ENCODE measurements at regions not wholly inside any gene's neighbourhood (a gene's known extent, or its start where the extent isn't known, plus 50 kb on each side); places are given as distances from the start of the nearest gene placed in this dataset.

DNA sequence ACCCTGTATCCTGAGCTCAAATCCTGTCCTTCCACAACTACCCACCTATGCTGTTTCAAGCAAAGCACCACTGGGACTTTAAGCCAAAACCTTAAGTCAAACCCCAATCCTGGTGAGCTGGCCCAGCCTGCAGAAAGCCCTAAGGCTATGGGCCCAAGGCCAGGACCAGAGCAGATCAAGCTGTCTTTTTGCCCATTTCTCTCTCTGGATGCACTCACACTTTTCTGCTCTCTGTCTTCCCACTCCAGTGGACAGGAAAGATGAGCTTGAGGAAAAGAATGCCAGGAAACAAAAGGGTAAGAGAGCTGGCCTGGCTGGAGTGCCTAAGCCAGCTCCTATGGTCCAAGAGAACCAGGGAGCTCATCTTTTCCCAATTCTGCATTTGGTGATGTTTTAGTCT is 284.3 kb upstream of the ISX start:
- Histone ChIP-seq H3K27me3 (ENCODE audit: control insufficient read depth in 2 of 2, insufficient read depth in 2 of 2, low read length in 2 of 2) (no peaks in the 10 kb centered on the region), H3K36me3 (ENCODE audit: control insufficient read depth in 2 of 2, insufficient read depth in 2 of 2, low read length in 2 of 2) (no peaks in the 10 kb centered on the region), H3K27ac (ENCODE audit: low read depth in 2 of 2, low read length in 2 of 2) (no peak overlapping the region), H3K9ac (ENCODE audit: low read depth in 1 of 2, low read length in 2 of 2) (no peak overlapping the region), H3K4me3 (ENCODE audit: low read length in 2 of 2) (no peak overlapping the region), H3K9me3 (ENCODE audit: control insufficient read depth in 2 of 2, low read length in 2 of 2) (no peaks in the 10 kb centered on the region), H3K4me1 (ENCODE audit: control insufficient read depth in 2 of 2, insufficient read depth in 2 of 2, low read length in 2 of 2) (no peaks in the 10 kb centered on the region)

DNA sequence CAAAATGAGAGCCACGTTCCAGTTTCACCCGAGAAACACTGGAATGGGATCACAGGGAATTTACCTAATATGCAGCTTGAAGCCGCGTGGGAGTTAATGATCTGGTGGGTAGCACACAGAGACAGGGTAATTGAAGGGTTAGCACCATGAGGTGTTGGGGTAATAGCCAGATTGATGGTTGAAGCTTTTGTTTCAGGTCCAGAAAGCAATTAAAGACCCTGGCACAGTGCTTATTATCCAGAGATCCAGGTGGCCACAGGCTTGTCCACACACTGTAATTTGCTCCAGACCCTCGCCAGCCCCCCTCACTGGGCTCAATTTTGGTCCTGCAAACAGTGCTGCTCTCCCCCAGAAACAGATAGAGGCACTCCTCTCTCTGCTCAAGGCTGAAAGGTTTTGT is 282.5 kb upstream of the ISX start:
- no peak overlapping the region for H3K27ac ChIP-seq (ENCODE audit: low read depth in 2 of 2, low read length in 2 of 2)
- no peak overlapping the region for H3K4me3 ChIP-seq (ENCODE audit: low read length in 2 of 2)
- H3K9ac ChIP-seq (ENCODE audit: low read depth in 1 of 2, low read length in 2 of 2) = no peak overlapping the region
- no peaks in the 10 kb centered on the region for H3K27me3 ChIP-seq (ENCODE audit: control insufficient read depth in 2 of 2, insufficient read depth in 2 of 2, low read length in 2 of 2)
- no peaks in the 10 kb centered on the region for H3K36me3 ChIP-seq (ENCODE audit: control insufficient read depth in 2 of 2, insufficient read depth in 2 of 2, low read length in 2 of 2)
- no peaks in the 10 kb centered on the region for H3K9me3 ChIP-seq (ENCODE audit: control insufficient read depth in 2 of 2, low read length in 2 of 2)
- no peaks in the 10 kb centered on the region for H3K4me1 ChIP-seq (ENCODE audit: control insufficient read depth in 2 of 2, insufficient read depth in 2 of 2, low read length in 2 of 2)

DNA sequence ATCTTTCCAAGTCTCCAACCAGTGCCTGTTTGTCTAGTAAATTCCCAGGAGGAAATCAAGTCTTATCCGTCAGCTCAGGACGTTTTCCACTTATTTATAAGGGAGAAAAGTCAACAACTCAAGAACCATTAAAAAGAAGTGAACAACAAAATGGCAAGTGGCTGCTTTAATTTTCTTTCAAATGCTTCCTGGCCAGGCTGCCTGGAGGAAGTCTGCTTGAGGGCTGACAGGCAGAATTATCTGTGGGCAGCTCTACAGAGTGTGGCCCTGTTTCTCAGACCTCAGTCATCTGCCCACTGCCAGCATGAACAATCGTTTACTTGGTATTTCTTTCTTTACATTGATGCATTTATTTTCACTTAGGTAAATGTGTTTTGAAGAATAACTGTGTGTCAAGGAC is 281.9 kb upstream of the ISX start:
- Histone ChIP-seq H3K9ac (ENCODE audit: low read depth in 1 of 2, low read length in 2 of 2) (no peak overlapping the region), H3K27ac (ENCODE audit: low read depth in 2 of 2, low read length in 2 of 2) (no peak overlapping the region), H3K9me3 (ENCODE audit: control insufficient read depth in 2 of 2, low read length in 2 of 2) (no peaks in the 10 kb centered on the region), H3K27me3 (ENCODE audit: control insufficient read depth in 2 of 2, insufficient read depth in 2 of 2, low read length in 2 of 2) (no peaks in the 10 kb centered on the region), H3K4me1 (ENCODE audit: control insufficient read depth in 2 of 2, insufficient read depth in 2 of 2, low read length in 2 of 2) (no peaks in the 10 kb centered on the region), H3K4me3 (ENCODE audit: low read length in 2 of 2) (no peak overlapping the region), H3K36me3 (ENCODE audit: control insufficient read depth in 2 of 2, insufficient read depth in 2 of 2, low read length in 2 of 2) (no peaks in the 10 kb centered on the region)

GRCh38 chr22:34797826-34798225 is 268.1 kb upstream of the ISX start:
- H3K4me3 ChIP-seq (ENCODE audit: low read length in 2 of 2) = no peak overlapping the region
- no peak overlapping the region for H3K9ac ChIP-seq (ENCODE audit: low read depth in 1 of 2, low read length in 2 of 2)
- no peaks in the 10 kb centered on the region for H3K27me3 ChIP-seq (ENCODE audit: control insufficient read depth in 2 of 2, insufficient read depth in 2 of 2, low read length in 2 of 2)
- H3K36me3 ChIP-seq (ENCODE audit: control insufficient read depth in 2 of 2, insufficient read depth in 2 of 2, low read length in 2 of 2) = no peaks in the 10 kb centered on the region
- no peaks in the 10 kb centered on the region for H3K9me3 ChIP-seq (ENCODE audit: control insufficient read depth in 2 of 2, low read length in 2 of 2)
- no peak overlapping the region for H3K27ac ChIP-seq (ENCODE audit: low read depth in 2 of 2, low read length in 2 of 2)
- H3K4me1 ChIP-seq (ENCODE audit: control insufficient read depth in 2 of 2, insufficient read depth in 2 of 2, low read length in 2 of 2) = no peaks in the 10 kb centered on the region

DNA sequence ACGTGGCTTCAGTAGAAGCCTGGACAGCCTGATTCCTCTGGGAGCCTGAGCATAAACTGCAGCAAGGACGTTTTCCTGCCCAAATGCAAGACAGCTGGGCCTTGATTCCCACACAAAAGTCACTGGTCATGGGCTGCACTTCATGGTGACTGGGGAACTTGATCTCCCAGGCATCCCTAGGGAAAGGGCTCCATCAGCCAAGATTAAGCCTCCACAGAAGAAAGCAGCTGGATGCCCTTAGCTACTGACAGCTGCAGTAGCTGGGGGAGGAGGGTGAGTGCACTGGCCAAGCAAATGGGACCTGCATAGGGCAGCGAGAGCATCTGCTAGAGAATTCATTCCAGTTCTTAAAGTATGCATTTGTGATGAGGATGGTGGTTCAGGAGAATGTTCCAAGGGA is 267.4 kb upstream of the ISX start:
- no peak overlapping the region for H3K4me3 ChIP-seq (ENCODE audit: low read length in 2 of 2)
- no peaks in the 10 kb centered on the region for H3K36me3 ChIP-seq (ENCODE audit: control insufficient read depth in 2 of 2, insufficient read depth in 2 of 2, low read length in 2 of 2)
- H3K27me3 ChIP-seq (ENCODE audit: control insufficient read depth in 2 of 2, insufficient read depth in 2 of 2, low read length in 2 of 2) = no peaks in the 10 kb centered on the region
- no peaks in the 10 kb centered on the region for H3K9me3 ChIP-seq (ENCODE audit: control insufficient read depth in 2 of 2, low read length in 2 of 2)
- no peak overlapping the region for H3K27ac ChIP-seq (ENCODE audit: low read depth in 2 of 2, low read length in 2 of 2)
- H3K9ac ChIP-seq (ENCODE audit: low read depth in 1 of 2, low read length in 2 of 2) = no peak overlapping the region
- H3K4me1 ChIP-seq (ENCODE audit: control insufficient read depth in 2 of 2, insufficient read depth in 2 of 2, low read length in 2 of 2) = no peaks in the 10 kb centered on the region

GRCh38 chr22:34800260-34800980 is 265.5 kb upstream of the ISX start:
- H3K9ac ChIP-seq (ENCODE audit: low read depth in 1 of 2, low read length in 2 of 2) = no peak overlapping the region
- no peak overlapping the region for H3K27ac ChIP-seq (ENCODE audit: low read depth in 2 of 2, low read length in 2 of 2)
- H3K4me1 ChIP-seq (ENCODE audit: control insufficient read depth in 2 of 2, insufficient read depth in 2 of 2, low read length in 2 of 2) = no peaks in the 10 kb centered on the region
- no peaks in the 10 kb centered on the region for H3K36me3 ChIP-seq (ENCODE audit: control insufficient read depth in 2 of 2, insufficient read depth in 2 of 2, low read length in 2 of 2)
- no peaks in the 10 kb centered on the region for H3K27me3 ChIP-seq (ENCODE audit: control insufficient read depth in 2 of 2, insufficient read depth in 2 of 2, low read length in 2 of 2)
- no peaks in the 10 kb centered on the region for H3K9me3 ChIP-seq (ENCODE audit: control insufficient read depth in 2 of 2, low read length in 2 of 2)
- H3K4me3 ChIP-seq (ENCODE audit: low read length in 2 of 2) = no peak overlapping the region

DNA sequence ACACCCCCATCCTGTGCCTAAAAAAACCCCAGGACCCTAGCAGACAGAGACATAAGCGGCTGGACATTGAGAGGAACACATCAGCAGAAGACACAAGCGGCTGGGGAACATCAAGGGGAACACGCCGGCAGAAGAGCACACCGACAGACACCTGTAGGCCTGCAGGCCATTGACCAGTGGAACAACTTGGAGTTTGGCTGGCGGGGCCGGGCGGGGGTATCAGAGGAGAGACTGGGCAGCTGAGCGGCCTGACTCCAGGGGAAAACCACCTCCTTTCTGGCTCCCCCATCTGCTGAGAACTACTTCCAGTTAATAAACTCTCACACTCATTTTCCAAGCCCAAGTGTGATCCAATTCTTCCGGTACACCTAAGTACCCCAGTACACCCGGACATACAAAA is 264.7 kb upstream of the ISX start:
- Histone ChIP-seq H3K27me3 (ENCODE audit: control insufficient read depth in 2 of 2, insufficient read depth in 2 of 2, low read length in 2 of 2) (no peaks in the 10 kb centered on the region), H3K4me3 (ENCODE audit: low read length in 2 of 2) (no peak overlapping the region), H3K27ac (ENCODE audit: low read depth in 2 of 2, low read length in 2 of 2) (no peak overlapping the region), H3K4me1 (ENCODE audit: control insufficient read depth in 2 of 2, insufficient read depth in 2 of 2, low read length in 2 of 2) (no peaks in the 10 kb centered on the region), H3K9ac (ENCODE audit: low read depth in 1 of 2, low read length in 2 of 2) (no peak overlapping the region), H3K36me3 (ENCODE audit: control insufficient read depth in 2 of 2, insufficient read depth in 2 of 2, low read length in 2 of 2) (no peaks in the 10 kb centered on the region), H3K9me3 (ENCODE audit: control insufficient read depth in 2 of 2, low read length in 2 of 2) (no peaks in the 10 kb centered on the region)

DNA sequence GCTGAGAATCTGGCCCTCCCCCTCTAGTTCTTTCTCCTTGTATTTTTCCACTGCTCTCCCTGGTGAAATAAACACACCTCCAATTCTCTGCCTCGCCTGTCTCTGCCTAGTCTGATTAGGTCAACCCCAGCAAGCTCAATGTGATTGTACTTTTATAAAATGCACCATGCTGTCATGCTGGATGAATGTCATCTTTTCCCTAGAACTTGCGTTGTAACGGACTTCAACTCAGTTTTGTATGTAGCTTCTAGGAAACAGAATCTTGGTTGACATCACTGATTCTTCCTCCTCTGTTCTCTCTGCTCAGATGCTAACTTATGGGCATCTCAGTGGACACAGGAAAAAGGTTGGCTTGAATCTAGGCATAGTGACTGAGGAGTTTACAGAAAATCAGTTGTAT is 261.9 kb upstream of the ISX start:
- no peaks in the 10 kb centered on the region for H3K9me3 ChIP-seq (ENCODE audit: control insufficient read depth in 2 of 2, low read length in 2 of 2)
- H3K4me1 ChIP-seq (ENCODE audit: control insufficient read depth in 2 of 2, insufficient read depth in 2 of 2, low read length in 2 of 2) = no peaks in the 10 kb centered on the region
- no peaks in the 10 kb centered on the region for H3K36me3 ChIP-seq (ENCODE audit: control insufficient read depth in 2 of 2, insufficient read depth in 2 of 2, low read length in 2 of 2)
- H3K27ac ChIP-seq (ENCODE audit: low read depth in 2 of 2, low read length in 2 of 2) = no peak overlapping the region
- H3K27me3 ChIP-seq (ENCODE audit: control insufficient read depth in 2 of 2, insufficient read depth in 2 of 2, low read length in 2 of 2) = no peaks in the 10 kb centered on the region
- H3K9ac ChIP-seq (ENCODE audit: low read depth in 1 of 2, low read length in 2 of 2) = no peak overlapping the region
- H3K4me3 ChIP-seq (ENCODE audit: low read length in 2 of 2) = no peak overlapping the region

- H3K27me3 ChIP-seq (ENCODE audit: control insufficient read depth in 2 of 2, insufficient read depth in 2 of 2, low read length in 2 of 2) = no peaks in the 10 kb centered on the region
- H3K4me1 ChIP-seq (ENCODE audit: control insufficient read depth in 2 of 2, insufficient read depth in 2 of 2, low read length in 2 of 2) = no peaks in the 10 kb centered on the region
- no peaks in the 10 kb centered on the region for H3K36me3 ChIP-seq (ENCODE audit: control insufficient read depth in 2 of 2, insufficient read depth in 2 of 2, low read length in 2 of 2)
- no peaks in the 10 kb centered on the region for H3K9me3 ChIP-seq (ENCODE audit: control insufficient read depth in 2 of 2, low read length in 2 of 2)
- H3K27ac ChIP-seq (ENCODE audit: low read depth in 2 of 2, low read length in 2 of 2) = no peak overlapping the region
- no peak overlapping the region for H3K9ac ChIP-seq (ENCODE audit: low read depth in 1 of 2, low read length in 2 of 2)
- no peak overlapping the region for H3K4me3 ChIP-seq (ENCODE audit: low read length in 2 of 2)
Measured at GRCh38 chr22:34804604-34805003, 261.4 kb upstream of the ISX start.

- Histone ChIP-seq H3K4me3 (ENCODE audit: low read length in 2 of 2) (no peak overlapping the region), H3K9me3 (ENCODE audit: control insufficient read depth in 2 of 2, low read length in 2 of 2) (no peaks in the 10 kb centered on the region), H3K27me3 (ENCODE audit: control insufficient read depth in 2 of 2, insufficient read depth in 2 of 2, low read length in 2 of 2) (no peaks in the 10 kb centered on the region), H3K4me1 (ENCODE audit: control insufficient read depth in 2 of 2, insufficient read depth in 2 of 2, low read length in 2 of 2) (no peaks in the 10 kb centered on the region), H3K27ac (ENCODE audit: low read depth in 2 of 2, low read length in 2 of 2) (no peak overlapping the region), H3K36me3 (ENCODE audit: control insufficient read depth in 2 of 2, insufficient read depth in 2 of 2, low read length in 2 of 2) (no peaks in the 10 kb centered on the region), H3K9ac (ENCODE audit: low read depth in 1 of 2, low read length in 2 of 2) (no peak overlapping the region)
Measured at GRCh38 chr22:34805771-34806170, 260.2 kb upstream of the ISX start.

GRCh38 chr22:34808618-34809017 is 257.3 kb upstream of the ISX start:
- no peaks in the 10 kb centered on the region for H3K27me3 ChIP-seq (ENCODE audit: control insufficient read depth in 2 of 2, insufficient read depth in 2 of 2, low read length in 2 of 2)
- no peak overlapping the region for H3K9ac ChIP-seq (ENCODE audit: low read depth in 1 of 2, low read length in 2 of 2)
- H3K36me3 ChIP-seq (ENCODE audit: control insufficient read depth in 2 of 2, insufficient read depth in 2 of 2, low read length in 2 of 2) = no peaks in the 10 kb centered on the region
- no peaks in the 10 kb centered on the region for H3K4me1 ChIP-seq (ENCODE audit: control insufficient read depth in 2 of 2, insufficient read depth in 2 of 2, low read length in 2 of 2)
- H3K27ac ChIP-seq (ENCODE audit: low read depth in 2 of 2, low read length in 2 of 2) = no peak overlapping the region
- H3K9me3 ChIP-seq (ENCODE audit: control insufficient read depth in 2 of 2, low read length in 2 of 2) = no peaks in the 10 kb centered on the region
- H3K4me3 ChIP-seq (ENCODE audit: low read length in 2 of 2) = no peak overlapping the region

Data from mucosa of rectum (tissue), 2 donors.